Osteocyte (in vitro differentiated cells): ENCODE measurements at regions not wholly inside any gene's neighbourhood (a gene's known extent, or its start where the extent isn't known, plus 50 kb on each side); places are given as distances from the start of the nearest gene placed in this dataset.

ENCODE experiments used
- DNase-seq: peaks from one replicate; pipeline ENCODE4 v3.0.0; 2021; ENCODE audit warnings: mixed read lengths; ENCODE audit not compliant: unreplicated experiment; ENCODE audit errors: extremely low spot score
- H3K27ac Mint-ChIP-seq: one replicate; pipeline ENCODE4 v1.8.0; 2021; ENCODE audit warnings: mild to moderate bottlenecking, mixed read lengths; ENCODE audit not compliant: unreplicated experiment
- H3K27me3 Mint-ChIP-seq: one replicate; pipeline ENCODE4 v1.8.0; 2021; ENCODE audit warnings: mixed read lengths; ENCODE audit not compliant: unreplicated experiment
- H3K36me3 Mint-ChIP-seq: one replicate; pipeline ENCODE4 v1.8.0; 2021; ENCODE audit warnings: mixed read lengths; ENCODE audit not compliant: unreplicated experiment
- H3K4me1 Mint-ChIP-seq: one replicate; pipeline ENCODE4 v1.8.0; 2021; ENCODE audit warnings: mixed read lengths; ENCODE audit not compliant: unreplicated experiment
- H3K4me3 Mint-ChIP-seq: one replicate; pipeline ENCODE4 v1.8.0; 2021; ENCODE audit warnings: mild to moderate bottlenecking, moderate library complexity, mixed read lengths; ENCODE audit not compliant: unreplicated experiment
- H3K9me3 Mint-ChIP-seq: one replicate; pipeline ENCODE4 v1.8.0; 2021; ENCODE audit warnings: mixed read lengths; ENCODE audit not compliant: unreplicated experiment
- TF ChIP-seq, protein P1 (sequence below): fragments of 200-600 bp; sonication (generic); IDR thresholded peaks from 2 replicates; pipeline ENCODE4 v1.5.0; 2021; ENCODE audit warnings: antibody characterized with exemption, mild to moderate bottlenecking, moderate library complexity

DNA sequence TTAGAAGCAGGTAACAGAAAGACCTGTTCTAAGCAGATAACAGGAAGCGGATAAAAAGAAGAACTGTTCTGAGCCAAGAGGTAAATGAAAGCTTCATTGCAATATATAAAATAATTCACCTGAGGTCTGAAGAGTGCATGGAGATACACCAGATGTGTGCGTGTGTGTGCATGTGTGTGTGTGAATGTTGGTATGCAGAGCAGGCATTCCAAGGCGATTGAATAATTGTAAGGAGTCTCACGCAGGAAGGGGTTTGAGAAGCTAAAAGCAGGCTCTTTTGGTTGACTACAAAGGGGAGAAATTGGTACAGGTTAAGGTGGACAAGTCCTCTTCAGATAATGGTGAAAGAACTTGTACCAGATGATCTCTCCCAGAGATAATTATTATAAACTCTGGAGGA, 450.6 kb downstream of the DNAJB9 start:
- TF ChIP-seq, protein P1, sequence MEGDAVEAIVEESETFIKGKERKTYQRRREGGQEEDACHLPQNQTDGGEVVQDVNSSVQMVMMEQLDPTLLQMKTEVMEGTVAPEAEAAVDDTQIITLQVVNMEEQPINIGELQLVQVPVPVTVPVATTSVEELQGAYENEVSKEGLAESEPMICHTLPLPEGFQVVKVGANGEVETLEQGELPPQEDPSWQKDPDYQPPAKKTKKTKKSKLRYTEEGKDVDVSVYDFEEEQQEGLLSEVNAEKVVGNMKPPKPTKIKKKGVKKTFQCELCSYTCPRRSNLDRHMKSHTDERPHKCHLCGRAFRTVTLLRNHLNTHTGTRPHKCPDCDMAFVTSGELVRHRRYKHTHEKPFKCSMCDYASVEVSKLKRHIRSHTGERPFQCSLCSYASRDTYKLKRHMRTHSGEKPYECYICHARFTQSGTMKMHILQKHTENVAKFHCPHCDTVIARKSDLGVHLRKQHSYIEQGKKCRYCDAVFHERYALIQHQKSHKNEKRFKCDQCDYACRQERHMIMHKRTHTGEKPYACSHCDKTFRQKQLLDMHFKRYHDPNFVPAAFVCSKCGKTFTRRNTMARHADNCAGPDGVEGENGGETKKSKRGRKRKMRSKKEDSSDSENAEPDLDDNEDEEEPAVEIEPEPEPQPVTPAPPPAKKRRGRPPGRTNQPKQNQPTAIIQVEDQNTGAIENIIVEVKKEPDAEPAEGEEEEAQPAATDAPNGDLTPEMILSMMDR = no peak
- Mint-ChIP-seq H3K27me3 (no peaks in the 10 kb centered on the region), H3K4me1 (no peaks in the 10 kb centered on the region), H3K27ac (no peak overlapping the region), H3K9me3 (peaks cover 5% of the 10 kb centered on the region), H3K4me3 (no peak overlapping the region), H3K36me3 (no peaks in the 10 kb centered on the region)
- DNase-seq = no peak

DNA sequence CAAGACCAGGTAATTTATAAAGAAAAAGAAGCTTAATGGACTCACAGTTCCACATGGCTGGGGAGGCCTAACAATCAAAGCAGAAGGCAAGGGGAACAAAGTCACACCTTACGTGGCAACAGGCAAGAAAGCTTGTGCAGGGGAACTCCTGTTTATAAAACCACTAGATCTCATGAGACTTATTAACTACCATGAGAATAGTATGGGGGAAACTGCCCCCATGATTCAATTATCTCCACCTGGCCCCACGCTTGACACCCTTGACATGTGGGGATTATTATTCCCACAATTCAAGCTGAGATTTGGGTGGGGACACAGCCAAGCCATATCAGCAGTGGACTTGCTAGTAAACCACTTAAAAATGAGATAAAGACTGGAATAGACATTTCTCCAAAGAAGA, 451.7 kb downstream of the DNAJB9 start:
- Mint-ChIP-seq H3K4me1 (no peaks in the 10 kb centered on the region), H3K27ac (no peak overlapping the region), H3K36me3 (no peaks in the 10 kb centered on the region), H3K9me3 (no peaks in the 10 kb centered on the region), H3K27me3 (no peaks in the 10 kb centered on the region), H3K4me3 (no peak overlapping the region)
- DNase-seq = no peak
- TF ChIP-seq, protein P1 = no peak

DNA sequence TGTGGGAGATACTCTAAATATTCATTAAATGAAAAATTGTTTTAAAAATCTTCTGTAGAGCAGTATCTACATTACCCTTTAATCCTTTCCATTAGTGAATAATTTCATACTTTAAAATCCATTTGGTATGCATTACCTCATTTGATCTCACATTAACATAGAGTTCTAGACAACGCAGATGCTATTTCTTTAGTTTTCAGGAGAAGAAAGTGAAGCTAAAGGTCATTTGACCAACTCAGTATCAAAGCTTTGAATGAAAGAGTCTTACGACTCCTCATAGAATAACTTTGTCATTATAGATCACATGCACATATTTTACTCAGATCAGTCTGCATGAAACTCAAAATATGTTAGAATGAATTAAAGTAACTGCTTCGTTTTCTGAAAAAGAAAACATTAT, 460.2 kb downstream of the DNAJB9 start:
- no peak for DNase-seq
- no peak overlapping the region for H3K27ac Mint-ChIP-seq
- H3K4me1 Mint-ChIP-seq = no peaks in the 10 kb centered on the region
- no peak overlapping the region for H3K4me3 Mint-ChIP-seq
- TF ChIP-seq, protein P1 = no peak
- H3K27me3 Mint-ChIP-seq = no peaks in the 10 kb centered on the region
- peaks cover 9% of the 10 kb centered on the region for H3K9me3 Mint-ChIP-seq
- no peaks in the 10 kb centered on the region for H3K36me3 Mint-ChIP-seq

DNA sequence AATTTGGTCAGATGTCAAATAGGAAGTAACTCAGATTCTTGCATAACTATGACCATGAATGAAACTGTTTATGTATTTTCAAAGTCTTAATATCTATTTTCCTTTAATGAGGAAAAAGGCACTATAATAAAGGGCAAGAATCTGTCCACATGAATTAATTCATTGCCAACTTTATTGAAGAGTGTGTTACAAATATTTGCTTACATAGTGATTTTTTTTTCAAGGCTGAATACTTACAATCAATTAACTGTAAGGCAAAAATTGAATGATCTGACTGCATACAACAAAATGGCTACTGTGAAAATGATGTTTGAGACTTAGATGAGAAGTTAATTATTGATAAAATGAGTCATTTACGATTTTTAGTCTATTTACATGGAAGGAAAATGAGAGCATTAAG, 475.0 kb downstream of the DNAJB9 start:
- Mint-ChIP-seq H3K9me3 (peaks cover 12% of the 10 kb centered on the region), H3K4me3 (no peak overlapping the region)
- TF ChIP-seq, protein P1 = no peak

DNA sequence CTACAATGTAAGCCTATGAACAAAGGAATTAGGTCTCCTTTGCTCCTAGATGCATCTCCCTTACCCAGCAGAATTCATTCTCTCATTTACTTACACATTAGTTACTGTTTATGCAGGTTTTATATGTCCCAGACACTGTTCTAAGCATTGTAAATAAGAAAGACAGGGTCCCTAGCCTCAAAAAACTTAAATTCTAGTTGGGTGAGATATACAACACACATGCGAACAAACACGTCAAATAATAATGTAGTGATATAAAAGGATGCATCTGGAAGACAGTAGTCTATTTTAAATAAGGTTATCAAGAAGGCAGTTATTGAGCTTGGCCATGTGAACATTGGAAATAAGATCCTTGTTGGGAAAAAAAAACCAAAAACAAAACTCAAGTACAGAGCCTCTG, 479.7 kb downstream of the DNAJB9 start:
- TF ChIP-seq, protein P1 = no peak
- Mint-ChIP-seq H3K36me3 (no peaks in the 10 kb centered on the region), H3K4me1 (no peaks in the 10 kb centered on the region), H3K27me3 (no peaks in the 10 kb centered on the region), H3K9me3 (peaks cover 5% of the 10 kb centered on the region), H3K4me3 (no peak overlapping the region), H3K27ac (no peak overlapping the region)
- DNase-seq = no peak

More for the DNA sequence above, 475.0 kb downstream of the DNAJB9 start:
- Mint-ChIP-seq H3K4me1 (no peaks in the 10 kb centered on the region), H3K36me3 (no peaks in the 10 kb centered on the region), H3K27me3 (no peaks in the 10 kb centered on the region), H3K27ac (no peak overlapping the region)
- DNase-seq = no peak
